ENCODE measurements at regions not wholly inside any gene's neighbourhood (a gene's known extent, or its start where the extent isn't known, plus 50 kb on each side); places are given as distances from the start of the nearest gene placed in this dataset.
"Not testable (repeated sequence)": the region's sequence is repeated elsewhere in the genome, so short reads cannot be mapped to it uniquely, and the experiment has no call there.

GRCh38 chr6:119950681-119951080 lies 601.1 kb upstream of the MAN1A1 start:
- Histone ChIP-seq H3K36me3 (no peaks in the 10 kb centered on the region), H3K27me3 (no peaks in the 10 kb centered on the region), H3K9me3 (no peaks in the 10 kb centered on the region), H3K4me3 (no peak overlapping the region), H3K4me1 (no peaks in the 10 kb centered on the region), H3K27ac (no peak overlapping the region), H3K9ac (ENCODE audit: low read depth in 2 of 2, low read length in 2 of 2) (no peak overlapping the region)
- intact Hi-C loops (cut with DNase I): no loop called here
- no peak for TF ChIP-seq CTCF (IDR thresholded peaks at IDR 0.05)
- no peak for DNase-seq

DNA sequence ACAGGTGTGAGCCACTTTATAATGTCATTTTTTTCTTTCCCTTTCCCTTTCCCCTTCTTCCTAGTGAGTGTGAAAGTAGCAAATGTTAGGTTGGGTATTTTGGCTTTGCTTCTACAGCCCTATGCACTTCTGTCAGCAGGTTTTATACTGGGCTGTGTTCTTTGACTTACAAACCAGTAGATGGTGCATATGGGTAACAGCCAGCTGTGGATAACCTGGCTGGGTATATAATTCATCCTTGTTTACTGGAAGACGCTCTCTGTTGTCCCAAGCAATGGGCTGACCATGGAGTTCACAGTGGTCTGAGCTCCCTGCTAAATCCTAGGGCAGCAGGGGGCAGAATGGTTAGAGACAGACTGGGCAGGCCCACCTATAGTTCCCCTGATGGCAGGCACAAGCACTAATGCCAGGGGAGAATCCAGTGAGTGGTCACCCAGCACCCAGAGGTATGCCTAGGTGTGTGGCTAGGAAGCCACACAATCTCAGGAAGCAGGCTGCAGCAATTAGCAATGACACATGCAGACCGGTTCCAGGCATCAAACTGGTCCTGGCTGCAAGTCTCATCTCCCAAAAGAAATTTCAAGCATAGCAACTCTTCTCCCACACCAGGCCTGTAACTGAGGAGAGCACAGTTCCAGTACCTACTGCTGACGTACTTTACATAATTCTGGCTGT lies 592.7 kb upstream of the MAN1A1 start:
- no peak for TF ChIP-seq CTCF (IDR thresholded peaks at IDR 0.05)
- DNase-seq: no peak
- Histone ChIP-seq H3K4me1 (no peaks in the 10 kb centered on the region), H3K4me3 (no peak overlapping the region), H3K9me3 (no peaks in the 10 kb centered on the region), H3K27me3 (no peaks in the 10 kb centered on the region), H3K36me3 (no peaks in the 10 kb centered on the region), H3K27ac (no peak overlapping the region), H3K9ac (ENCODE audit: low read depth in 2 of 2, low read length in 2 of 2) (no peak overlapping the region)
- intact Hi-C loops (cut with DNase I): no loop called here

- Histone ChIP-seq H3K9me3 (no peaks in the 10 kb centered on the region), H3K4me3 (no peak overlapping the region), H3K36me3 (no peaks in the 10 kb centered on the region), H3K9ac (ENCODE audit: low read depth in 2 of 2, low read length in 2 of 2) (no peak overlapping the region), H3K27me3 (no peaks in the 10 kb centered on the region), H3K4me1 (no peaks in the 10 kb centered on the region), H3K27ac (no peak overlapping the region)
- TF ChIP-seq CTCF (IDR thresholded peaks at IDR 0.05): no peak
- intact Hi-C loops (cut with DNase I): no loop called here
- DNase-seq: no peak
Measured at GRCh38 chr6:119938752-119939151, 589.2 kb upstream of the MAN1A1 start.

GRCh38 chr6:119934816-119935215 lies 585.3 kb upstream of the MAN1A1 start:
- no peak overlapping the region for H3K9ac ChIP-seq (ENCODE audit: low read depth in 2 of 2, low read length in 2 of 2)
- no peaks in the 10 kb centered on the region for H3K36me3 ChIP-seq
- no peak overlapping the region for H3K4me3 ChIP-seq
- TF ChIP-seq CTCF (IDR thresholded peaks at IDR 0.05): no peak
- intact Hi-C loops (cut with DNase I): no loop called here
- H3K4me1 ChIP-seq: no peaks in the 10 kb centered on the region
- H3K9me3 ChIP-seq: no peaks in the 10 kb centered on the region
- H3K27ac ChIP-seq: no peak overlapping the region
- no peaks in the 10 kb centered on the region for H3K27me3 ChIP-seq
- no peak for DNase-seq

- TF ChIP-seq CTCF (IDR thresholded peaks at IDR 0.05): no peak
- H3K4me1 ChIP-seq: no peaks in the 10 kb centered on the region
- no peak overlapping the region for H3K9ac ChIP-seq (ENCODE audit: low read depth in 2 of 2, low read length in 2 of 2)
- no peaks in the 10 kb centered on the region for H3K9me3 ChIP-seq
- H3K27ac ChIP-seq: no peak overlapping the region
- intact Hi-C loops (cut with DNase I): no loop called here
- H3K36me3 ChIP-seq: no peaks in the 10 kb centered on the region
- H3K27me3 ChIP-seq: no peaks in the 10 kb centered on the region
- no peak overlapping the region for H3K4me3 ChIP-seq
- no peak for DNase-seq
Measured at GRCh38 chr6:119929121-119929520, 579.6 kb upstream of the MAN1A1 start.

- H3K9me3 ChIP-seq: not testable (repeated sequence)
Measured at GRCh38 chr6:119924888-119925287, 575.3 kb upstream of the MAN1A1 start.

More at GRCh38 chr6:119924888-119925287, 575.3 kb upstream of the MAN1A1 start:
- H3K4me3 ChIP-seq; H3K27me3 ChIP-seq; H3K9ac ChIP-seq (ENCODE audit: low read depth in 2 of 2, low read length in 2 of 2); H3K36me3 ChIP-seq; DNase-seq; intact Hi-C loops (cut with DNase I); H3K27ac ChIP-seq; H3K4me1 ChIP-seq: not testable (repeated sequence)

Measured in colonic mucosa (tissue), 4 donors.